ENCODE measurements at regions not wholly inside any gene's neighbourhood (a gene's known extent, or its start where the extent isn't known, plus 50 kb on each side); places are given as distances from the start of the nearest gene placed in this dataset.
"Not testable (repeated sequence)": the region's sequence is repeated elsewhere in the genome, so short reads cannot be mapped to it uniquely, and the experiment has no call there.

GRCh38 chr11:16605894-16606783 lies 132.3 kb upstream of the C11orf58 start:
- DNase-seq, result peak; percentile 89

GRCh38 chr11:16605389-16605893 lies 133.0 kb upstream of the C11orf58 start:
- peak; percentile 46 for DNase-seq

GRCh38 chr11:16604794-16605388 lies 133.6 kb upstream of the C11orf58 start:
- peak; percentile 68 for DNase-seq

GRCh38 chr11:16603890-16604793 lies 134.3 kb upstream of the C11orf58 start:
- DNase-seq, result peak; percentile 43

GRCh38 chr11:16603245-16603644 lies 135.2 kb upstream of the C11orf58 start:
- DNase-seq, result no peak

- no peak for DNase-seq
These were observed 139.5 kb upstream of the C11orf58 start for GRCh38 chr11:16598906-16599305.

- no peak for DNase-seq
These were observed 140.4 kb upstream of the C11orf58 start for GRCh38 chr11:16598032-16598431.

- DNase-seq, result no peak
These were observed 142.2 kb upstream of the C11orf58 start for GRCh38 chr11:16596231-16596630.

- no peak for DNase-seq
These were observed 147.3 kb upstream of the C11orf58 start for GRCh38 chr11:16591157-16591556.

GRCh38 chr11:16587670-16588069 lies 150.8 kb upstream of the C11orf58 start:
- no peak for DNase-seq

- no peak for DNase-seq
These were observed 153.9 kb upstream of the C11orf58 start for GRCh38 chr11:16584569-16584968.

- DNase-seq, result not testable (repeated sequence)
These were observed 157.4 kb upstream of the C11orf58 start for GRCh38 chr11:16581078-16581477.

- no peak for DNase-seq
These were observed 161.0 kb upstream of the C11orf58 start for GRCh38 chr11:16577490-16577889.

GRCh38 chr11:16574889-16575288 lies 163.6 kb upstream of the C11orf58 start:
- not testable (repeated sequence) for DNase-seq

- DNase-seq, result no peak
These were observed 165.5 kb upstream of the C11orf58 start for GRCh38 chr11:16572945-16573344.

- no peak for DNase-seq
These were observed 177.3 kb upstream of the C11orf58 start for GRCh38 chr11:16561150-16561549.

- DNase-seq, result no peak
These were observed 180.0 kb upstream of the C11orf58 start for GRCh38 chr11:16558494-16558893.

GRCh38 chr11:16555956-16556355 lies 182.5 kb upstream of the C11orf58 start:
- no peak for DNase-seq

GRCh38 chr11:16554361-16554760 lies 184.1 kb upstream of the C11orf58 start:
- DNase-seq, result no peak

GRCh38 chr11:16547879-16548278 lies 190.6 kb upstream of the C11orf58 start:
- no peak for DNase-seq

GRCh38 chr11:16543642-16544041 lies 187.3 kb upstream of the SOX6 start:
- no peak for DNase-seq

- no peak for DNase-seq
These were observed 186.0 kb upstream of the SOX6 start for GRCh38 chr11:16542353-16542752.

- DNase-seq, result no peak
These were observed 180.2 kb upstream of the SOX6 start for GRCh38 chr11:16536513-16536912.
